GM18499 (cell line): ENCODE measurements at regions not wholly inside any gene's neighbourhood (a gene's known extent, or its start where the extent isn't known, plus 50 kb on each side); places are given as distances from the start of the nearest gene placed in this dataset.
"Not testable (repeated sequence)": the region's sequence is repeated elsewhere in the genome, so short reads cannot be mapped to it uniquely, and the experiment has no call there.

Experiments
- ATAC-seq: cut with Tn5 transposase; IDR thresholded peaks from one replicate; pipeline ENCODE4 v1.9.1; 2021; ENCODE audit warnings: moderate number of reproducible peaks; ENCODE audit not compliant: insufficient read depth, unreplicated experiment

- ATAC-seq = no peak
These were observed 155.7 kb upstream of the GJE1 start for GRCh38 chr6:141976994-141977393.

- ATAC-seq = not testable (repeated sequence)
These were observed 162.8 kb upstream of the GJE1 start for GRCh38 chr6:141969768-141970415.

GRCh38 chr6:141969201-141969600 lies 163.5 kb upstream of the GJE1 start:
- no peak for ATAC-seq

GRCh38 chr6:141968632-141969031 lies 164.1 kb upstream of the GJE1 start:
- ATAC-seq = no peak

- ATAC-seq = no peak
These were observed 167.6 kb upstream of the GJE1 start for GRCh38 chr6:141965016-141965545.

- ATAC-seq = no peak
These were observed 169.0 kb upstream of the GJE1 start for GRCh38 chr6:141963543-141964295.

GRCh38 chr6:141957271-141957670 lies 175.5 kb upstream of the GJE1 start:
- no peak for ATAC-seq

- no peak for ATAC-seq
These were observed 175.9 kb upstream of the GJE1 start for GRCh38 chr6:141956868-141957267.

- no peak for ATAC-seq
These were observed 176.5 kb upstream of the GJE1 start for GRCh38 chr6:141956046-141956761.

- no peak for ATAC-seq
These were observed 179.7 kb upstream of the GJE1 start for GRCh38 chr6:141953072-141953471.

- ATAC-seq = no peak
These were observed 186.2 kb upstream of the GJE1 start for GRCh38 chr6:141946502-141946901.

GRCh38 chr6:141938664-141939063 lies 194.1 kb upstream of the GJE1 start:
- no peak for ATAC-seq

GRCh38 chr6:141932685-141933084 lies 200.0 kb upstream of the GJE1 start:
- no peak for ATAC-seq

- ATAC-seq = peak; percentile 78
These were observed 206.4 kb upstream of the GJE1 start for GRCh38 chr6:141926200-141926900.

- no peak for ATAC-seq
These were observed 207.7 kb upstream of the GJE1 start for GRCh38 chr6:141925001-141925400.

- no peak for ATAC-seq
These were observed 209.8 kb upstream of the GJE1 start for GRCh38 chr6:141922898-141923297.

GRCh38 chr6:141916682-141917505 lies 215.8 kb upstream of the GJE1 start:
- ATAC-seq = not testable (repeated sequence)

GRCh38 chr6:141914646-141915045 lies 218.1 kb upstream of the GJE1 start:
- no peak for ATAC-seq

GRCh38 chr6:141906569-141907080 lies 226.1 kb upstream of the GJE1 start:
- ATAC-seq = no peak
